Liver (tissue), 8 donors: ENCODE measurements at regions not wholly inside any gene's neighbourhood (a gene's known extent, or its start where the extent isn't known, plus 50 kb on each side); places are given as distances from the start of the nearest gene placed in this dataset.

Source experiments
- DNase-seq: peaks from one replicate; pipeline ENCODE4 v3.0.0-alpha.2; 2017; ENCODE audit warnings: low spot score
- H3K27ac ChIP-seq, 2 donors: one replicate each; pipeline ENCODE4 v1.7.0; 2013; ENCODE audit warnings: inconsistent platforms in 2 of 2, low read length in 2 of 2, control low read depth in 1 of 2, low read depth in 1 of 2, mild to moderate bottlenecking in 1 of 2
- H3K27me3 ChIP-seq, 4 donors: one replicate each; pipeline versions ENCODE4 v1.6.1 to v1.7.0; 2013; ENCODE audit warnings: low read length in 3 of 4, inconsistent platforms in 1 of 4, mild to moderate bottlenecking in 1 of 4, moderate library complexity in 1 of 4; ENCODE audit not compliant: control insufficient read depth in 4 of 4, insufficient read depth in 4 of 4
- H3K36me3 ChIP-seq, 4 donors: one replicate each; pipeline versions ENCODE4 v1.6.1 to v1.7.0; 2013; ENCODE audit warnings: low read length in 3 of 4, mild to moderate bottlenecking in 3 of 4, low read depth in 1 of 4, moderate library complexity in 1 of 4; ENCODE audit not compliant: control insufficient read depth in 4 of 4, insufficient read depth in 3 of 4
- H3K4me1 ChIP-seq, 4 donors: one replicate each; pipeline versions ENCODE4 v1.6.1 to v1.7.0; 2013; ENCODE audit warnings: low read length in 3 of 4, mild to moderate bottlenecking in 3 of 4, moderate library complexity in 1 of 4; ENCODE audit not compliant: control insufficient read depth in 4 of 4, insufficient read depth in 4 of 4
- H3K4me3 ChIP-seq, 3 donors: one replicate each; pipeline versions ENCODE4 v1.6.1 to v1.7.0; 2013; ENCODE audit warnings: low read length in 3 of 3, control low read depth in 1 of 3, low read depth in 1 of 3, mild to moderate bottlenecking in 1 of 3
- H3K9ac ChIP-seq, 2 donors: one replicate each; pipeline ENCODE4 v1.7.0; 2013; ENCODE audit warnings: low read length in 2 of 2, mild to moderate bottlenecking in 2 of 2, moderate library complexity in 2 of 2, control low read depth in 1 of 2, low read depth in 1 of 2
- H3K9me3 ChIP-seq, 4 donors: one replicate each; pipeline versions ENCODE4 v1.6.1 to v1.7.0; 2013; ENCODE audit warnings: low read length in 3 of 4; ENCODE audit not compliant: control insufficient read depth in 4 of 4
- CTCF ChIP-seq: fragments of 150-350 bp; IDR thresholded peaks from 2 replicates; pipeline ENCODE4 v1.5.1; 2017; ENCODE audit warnings: improper control_type of control experiment, low read depth, low read length; ENCODE audit not compliant: missing input control
- GABPA ChIP-seq, 2 donors: IDR thresholded peaks in 1 of 2; conservative IDR thresholded peaks in 1 of 2; 2 replicates each; pipeline ENCODE4 v1.6.1; 2016; ENCODE audit warnings: antibody characterized with exemption in 2 of 2, mild to moderate bottlenecking in 1 of 2, moderate library complexity in 1 of 2
- HNF4G ChIP-seq: IDR thresholded peaks from 2 replicates; pipeline ENCODE4 v1.6.1; 2016; ENCODE audit warnings: antibody characterized with exemption
- MAX ChIP-seq: IDR thresholded peaks from 2 replicates; pipeline ENCODE4 v1.6.1; 2016; ENCODE audit warnings: antibody characterized with exemption
- REST ChIP-seq: IDR thresholded peaks from 2 replicates; pipeline ENCODE4 v1.6.1; 2016; ENCODE audit warnings: antibody characterized with exemption, mild to moderate bottlenecking
- TAF1 ChIP-seq: conservative IDR thresholded peaks from 2 replicates; pipeline ENCODE4 v1.6.1; 2016; ENCODE audit warnings: antibody characterized with exemption, mild to moderate bottlenecking
- YY1 ChIP-seq: IDR thresholded peaks from 2 replicates; pipeline ENCODE4 v1.6.1; 2016; ENCODE audit warnings: antibody characterized with exemption, mild to moderate bottlenecking
- ZBTB33 ChIP-seq: IDR thresholded peaks from 2 replicates; pipeline ENCODE4 v1.6.1; 2016; ENCODE audit warnings: antibody characterized with exemption
- WGBS: extraction: QIAGEN DNeasy Blood & Tissue Kit; methylation state at CpG from one replicate; pipeline ENCODE4 v1.1.7; 2013; 5-methylcytosine and 5-hydroxymethylcytosine counted together
- donor health status: healthy.
- donor health status: healthy.
- donor health status: healthy.
- donor health status: healthy.
- donor health status: healthy.

- H3K27me3 ChIP-seq = peaks cover 0 to 8% (median 0%) of the 10 kb centered on the region in 4 donors
- no peaks in the 10 kb centered on the region for H3K9me3 ChIP-seq
- TF ChIP-seq TAF1 = no peak
- H3K9ac ChIP-seq = peak overlapping the region in 1 of 2 donors; percentile 22
- 91% methylated on average over 11 of the region's 11 CpGs for WGBS
- H3K4me1 ChIP-seq = no peaks in the 10 kb centered on the region
- H3K27ac ChIP-seq = no peak overlapping the region
- no peak for DNase-seq
- H3K36me3 ChIP-seq = no peaks in the 10 kb centered on the region
- no peak overlapping the region for H3K4me3 ChIP-seq
These were observed 169.1 kb downstream of the RPIA start for GRCh38 chr2:88860421-88861075.

GRCh38 chr2:88865801-88866371 is 174.4 kb downstream of the RPIA start:
- H3K9me3 ChIP-seq = no peaks in the 10 kb centered on the region
- no peaks in the 10 kb centered on the region for H3K4me1 ChIP-seq
- no peak for DNase-seq
- no peak overlapping the region for H3K9ac ChIP-seq
- 44% methylated on average over 6 of the region's 6 CpGs for WGBS
- H3K36me3 ChIP-seq = no peaks in the 10 kb centered on the region
- no peak for TF ChIP-seq MAX
- no peak for TF ChIP-seq REST
- TF ChIP-seq YY1 = no peak
- TF ChIP-seq HNF4G = no peak
- no peak for TF ChIP-seq CTCF
- no peak for TF ChIP-seq ZBTB33
- no peak for TF ChIP-seq TAF1
- no peak for TF ChIP-seq GABPA (IDR thresholded peaks at IDR 0.05 in 1 of 2, conservative IDR thresholded peaks at IDR 0.05 in 1 of 2)
- H3K4me3 ChIP-seq = no peak overlapping the region
- no peak overlapping the region for H3K27ac ChIP-seq
- peaks cover 0 to 8% (median 0%) of the 10 kb centered on the region in 4 donors for H3K27me3 ChIP-seq
